HEK293 (cell line): ENCODE measurements at regions not wholly inside any gene's neighbourhood (a gene's known extent, or its start where the extent isn't known, plus 50 kb on each side); places are given as distances from the start of the nearest gene placed in this dataset.
"Not testable (repeated sequence)": the region's sequence is repeated elsewhere in the genome, so short reads cannot be mapped to it uniquely, and the experiment has no call there.

Experiments
- ZNF777 ChIP-seq: fragments of 450-650 bp; formaldehyde crosslinking; IDR thresholded peaks from 2 replicates; pipeline ENCODE4 v1.5.1; 2017; ENCODE audit warnings: missing biosample characterization, missing genetic modification characterization, borderline replicate concordance
- TF ChIP-seq, protein P1 (sequence below): fragments of 450-650 bp; formaldehyde crosslinking; IDR thresholded peaks from 2 replicates; pipeline ENCODE4 v1.5.1; 2016; ENCODE audit warnings: missing biosample characterization, missing genetic modification characterization, low read depth

GRCh38 chr10:55740767-55741166 is 620.3 kb downstream of the ZWINT start:
- not testable (repeated sequence) for TF ChIP-seq ZNF777
- TF ChIP-seq, protein P1, sequence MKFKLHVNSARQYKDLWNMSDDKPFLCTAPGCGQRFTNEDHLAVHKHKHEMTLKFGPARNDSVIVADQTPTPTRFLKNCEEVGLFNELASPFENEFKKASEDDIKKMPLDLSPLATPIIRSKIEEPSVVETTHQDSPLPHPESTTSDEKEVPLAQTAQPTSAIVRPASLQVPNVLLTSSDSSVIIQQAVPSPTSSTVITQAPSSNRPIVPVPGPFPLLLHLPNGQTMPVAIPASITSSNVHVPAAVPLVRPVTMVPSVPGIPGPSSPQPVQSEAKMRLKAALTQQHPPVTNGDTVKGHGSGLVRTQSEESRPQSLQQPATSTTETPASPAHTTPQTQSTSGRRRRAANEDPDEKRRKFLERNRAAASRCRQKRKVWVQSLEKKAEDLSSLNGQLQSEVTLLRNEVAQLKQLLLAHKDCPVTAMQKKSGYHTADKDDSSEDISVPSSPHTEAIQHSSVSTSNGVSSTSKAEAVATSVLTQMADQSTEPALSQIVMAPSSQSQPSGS (tag by site-specific recombination), result not testable (repeated sequence)
